OCI-LY7 (cell line): ENCODE measurements at regions not wholly inside any gene's neighbourhood (a gene's known extent, or its start where the extent isn't known, plus 50 kb on each side); places are given as distances from the start of the nearest gene placed in this dataset.

Source experiments
- BruUV-seq: library from RNA; stranded (reverse); fragments of 400-500 nt; replicated peaks from 2 replicates; lab custom pipeline; 2021; lab: Mats Ljungman, UMichigan
- CTCF ChIA-PET: fragments of 300-600 bp; sonication (Branson Sonifier 250); formaldehyde crosslinking; loops from one replicate; lab custom pipeline; 2022; ENCODE audit warnings: antibody characterized with exemption; ENCODE audit not compliant: unreplicated experiment; lab: Charles Lee
- POLR2A ChIA-PET: fragments of 300-600 bp; sonication (Branson Sonifier 250); formaldehyde crosslinking; loops from one replicate; lab custom pipeline; 2022; ENCODE audit warnings: antibody characterized with exemption; lab: Charles Lee
- DNase-seq: peaks from one replicate; pipeline ENCODE4 v3.0.0-alpha.2; 2015; ENCODE audit warnings: low spot score
- H2AFZ ChIP-seq: fragments of 200-600 bp; sonication (generic), shearing (Covaris generic); 2 replicates; pipeline ENCODE4 v1.6.1; 2014; ENCODE audit warnings: mild to moderate bottlenecking, antibody characterized with exemption, low read length, moderate library complexity
- H3K27ac ChIP-seq: fragments of 200-600 bp; sonication (generic); 2 replicates; pipeline ENCODE4 v1.5.1; 2014; ENCODE audit warnings: mixed run types, low read depth, mild to moderate bottlenecking, moderate library complexity, low read length, inconsistent platforms; ENCODE audit not compliant: poor library complexity, severe bottlenecking
- H3K36me3 ChIP-seq: fragments of 200-600 bp; sonication (generic); 2 replicates; pipeline ENCODE4 v1.6.1; 2014; ENCODE audit warnings: mild to moderate bottlenecking, antibody characterized with exemption, low read length, moderate library complexity, mixed read lengths; ENCODE audit not compliant: insufficient read depth
- H3K4me1 ChIP-seq: fragments of 200-600 bp; sonication (generic); 2 replicates; pipeline ENCODE4 v1.5.1; 2014; ENCODE audit warnings: mild to moderate bottlenecking, low read length; ENCODE audit not compliant: insufficient read depth, poor library complexity, severe bottlenecking
- H3K4me2 ChIP-seq: fragments of 200-600 bp; sonication (generic); 2 replicates; pipeline ENCODE4 v1.6.1; 2014; ENCODE audit warnings: mild to moderate bottlenecking, low read length
- H3K4me3 ChIP-seq: fragments of 200-600 bp; sonication (generic); 2 replicates; pipeline ENCODE4 v1.5.1; 2014; ENCODE audit warnings: mild to moderate bottlenecking, low read depth, low read length; ENCODE audit not compliant: poor library complexity, severe bottlenecking
- H3K79me2 ChIP-seq: fragments of 200-600 bp; sonication (generic); 2 replicates; pipeline ENCODE4 v1.6.1; 2016; ENCODE audit warnings: low read depth, mild to moderate bottlenecking, low read length, moderate library complexity, mixed read lengths; ENCODE audit not compliant: insufficient read depth
- H3K9me2 ChIP-seq: fragments of 200-600 bp; sonication (generic); 2 replicates; pipeline ENCODE4 v1.6.1; 2016; ENCODE audit warnings: mild to moderate bottlenecking, low read length, mixed read lengths; ENCODE audit not compliant: insufficient read depth
- H3K9me3 ChIP-seq: fragments of 200-600 bp; sonication (generic); 2 replicates; pipeline ENCODE4 v1.6.1; 2014; ENCODE audit warnings: mild to moderate bottlenecking, mixed run types, low read length, mixed read lengths
- H4K20me1 ChIP-seq: fragments of 200-600 bp; sonication (generic); 2 replicates; pipeline ENCODE4 v1.6.1; 2014; ENCODE audit warnings: mild to moderate bottlenecking, antibody characterized with exemption, low read length, moderate library complexity, mixed read lengths; ENCODE audit not compliant: insufficient read depth
- EZH2phosphoT487 ChIP-seq: fragments of 200-600 bp; sonication (generic); IDR thresholded peaks from 2 replicates; pipeline ENCODE4 v1.6.1; 2018; ENCODE audit warnings: low read depth, borderline replicate concordance, mild to moderate bottlenecking, mixed run types, antibody characterized with exemption, low read length, moderate library complexity, mixed read lengths
- intact Hi-C: fragments of 100-400 bp; cut with micrococcal nuclease; formaldehyde crosslinking; loops from one replicate; pipeline ENCODE4 v1.10.0; 2022; ENCODE audit not compliant: unreplicated experiment
- TF ChIP-seq, protein P1 (sequence below): fragments of 200-600 bp; sonication (generic); conservative IDR thresholded peaks from 2 replicates; pipeline ENCODE4 v1.5.1; 2014; ENCODE audit warnings: mild to moderate bottlenecking, antibody characterized with exemption, low read length, moderate library complexity, mixed read lengths

DNA sequence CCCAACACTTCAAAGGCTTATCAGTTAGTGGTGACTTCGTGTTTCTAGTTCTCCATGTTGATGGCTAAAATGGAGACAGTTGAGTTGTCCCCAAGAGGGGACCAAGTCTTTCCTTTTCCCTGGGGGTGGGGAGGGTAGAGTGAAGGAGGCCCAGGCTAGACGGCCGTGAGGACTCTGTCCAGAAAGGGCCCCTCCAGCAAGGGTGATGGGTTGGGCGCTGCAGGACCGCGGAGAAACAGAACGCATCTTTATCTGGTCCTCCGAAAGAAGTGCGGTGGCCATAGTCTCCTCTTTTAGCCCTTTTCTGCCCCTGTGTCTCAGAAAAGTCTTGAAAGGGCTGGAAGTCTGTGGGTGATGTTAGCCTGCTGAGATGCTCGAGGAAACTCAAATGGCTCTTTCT, 153.2 kb downstream of the GLI2 start:
- no peaks in the 10 kb centered on the region for H4K20me1 ChIP-seq
- ChIA-PET CTCF (no interaction called here), POLR2A (no interaction called here)
- no peaks in the 10 kb centered on the region for H3K9me3 ChIP-seq
- H3K4me1 ChIP-seq: no peaks in the 10 kb centered on the region
- no peak for DNase-seq
- TF ChIP-seq, protein P1, sequence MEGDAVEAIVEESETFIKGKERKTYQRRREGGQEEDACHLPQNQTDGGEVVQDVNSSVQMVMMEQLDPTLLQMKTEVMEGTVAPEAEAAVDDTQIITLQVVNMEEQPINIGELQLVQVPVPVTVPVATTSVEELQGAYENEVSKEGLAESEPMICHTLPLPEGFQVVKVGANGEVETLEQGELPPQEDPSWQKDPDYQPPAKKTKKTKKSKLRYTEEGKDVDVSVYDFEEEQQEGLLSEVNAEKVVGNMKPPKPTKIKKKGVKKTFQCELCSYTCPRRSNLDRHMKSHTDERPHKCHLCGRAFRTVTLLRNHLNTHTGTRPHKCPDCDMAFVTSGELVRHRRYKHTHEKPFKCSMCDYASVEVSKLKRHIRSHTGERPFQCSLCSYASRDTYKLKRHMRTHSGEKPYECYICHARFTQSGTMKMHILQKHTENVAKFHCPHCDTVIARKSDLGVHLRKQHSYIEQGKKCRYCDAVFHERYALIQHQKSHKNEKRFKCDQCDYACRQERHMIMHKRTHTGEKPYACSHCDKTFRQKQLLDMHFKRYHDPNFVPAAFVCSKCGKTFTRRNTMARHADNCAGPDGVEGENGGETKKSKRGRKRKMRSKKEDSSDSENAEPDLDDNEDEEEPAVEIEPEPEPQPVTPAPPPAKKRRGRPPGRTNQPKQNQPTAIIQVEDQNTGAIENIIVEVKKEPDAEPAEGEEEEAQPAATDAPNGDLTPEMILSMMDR: no peak
- TF ChIP-seq EZH2phosphoT487: no peak
- H3K9me2 ChIP-seq: no peaks in the 10 kb centered on the region
- no peak overlapping the region for H2AFZ ChIP-seq
- no peaks in the 10 kb centered on the region for H3K79me2 ChIP-seq
- no peak overlapping the region for H3K4me2 ChIP-seq
- BruUV-seq: no TSS peak
- no peak overlapping the region for H3K27ac ChIP-seq
- H3K36me3 ChIP-seq: no peaks in the 10 kb centered on the region
- intact Hi-C loops: no loop called here
- no peak overlapping the region for H3K4me3 ChIP-seq

- BruUV-seq: no TSS peak
- Histone ChIP-seq H3K9me3 (no peaks in the 10 kb centered on the region), H3K4me2 (no peak overlapping the region), H3K79me2 (no peaks in the 10 kb centered on the region), H4K20me1 (no peaks in the 10 kb centered on the region), H3K9me2 (no peaks in the 10 kb centered on the region), H3K4me3 (no peak overlapping the region), H3K36me3 (no peaks in the 10 kb centered on the region), H3K27ac (no peak overlapping the region), H2AFZ (no peak overlapping the region), H3K4me1 (no peaks in the 10 kb centered on the region)
- CTCF ChIA-PET: no interaction called here
- TF ChIP-seq EZH2phosphoT487: no peak
- TF ChIP-seq, protein P1: no peak
- no peak for DNase-seq
- intact Hi-C loops: no loop called here
- POLR2A ChIA-PET: no interaction called here
Measured at GRCh38 chr2:120889936-120890335, 154.3 kb downstream of the GLI2 start.

DNA sequence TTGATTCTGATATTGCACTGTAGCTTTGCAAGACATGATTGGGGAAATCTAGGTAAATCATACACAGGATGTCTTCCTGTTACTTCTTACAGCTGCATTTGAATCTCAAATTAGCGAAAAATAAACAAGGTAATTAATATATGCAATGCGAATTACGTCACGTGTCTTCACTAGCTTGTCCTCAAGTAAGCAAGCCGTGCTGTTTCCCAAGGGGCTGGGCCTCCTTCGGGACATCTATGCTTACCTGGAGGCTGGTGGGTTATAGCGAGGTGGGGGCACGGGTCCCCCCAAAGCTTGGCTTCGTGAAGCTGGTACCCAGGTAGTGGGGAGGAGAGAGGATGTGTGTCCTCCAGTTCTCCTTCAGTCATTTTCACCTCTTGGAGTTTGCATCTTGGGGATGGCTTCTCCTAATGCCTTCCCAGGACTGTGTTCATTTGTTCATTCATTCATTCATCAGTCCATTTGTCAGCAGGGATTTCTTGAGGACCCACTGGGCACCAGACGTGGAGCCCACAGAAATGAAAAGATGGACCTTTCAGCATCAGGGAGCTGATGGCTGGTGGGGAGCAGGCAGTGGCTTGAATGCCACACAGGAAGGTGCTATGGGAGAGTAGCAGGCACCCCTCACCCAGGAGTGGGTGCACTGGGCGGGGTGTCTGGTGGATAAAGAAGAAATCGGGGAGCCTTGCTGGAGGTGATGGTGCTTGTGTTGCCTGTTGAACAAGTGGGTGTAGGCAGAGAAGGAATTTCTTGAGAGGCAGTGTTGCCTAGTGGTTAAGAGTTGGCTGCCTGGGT, 155.1 kb downstream of the GLI2 start:
- no peak overlapping the region for H3K4me2 ChIP-seq
- no peaks in the 10 kb centered on the region for H3K36me3 ChIP-seq
- H2AFZ ChIP-seq: no peak overlapping the region
- TF ChIP-seq, protein P1: no peak
- no peak for TF ChIP-seq EZH2phosphoT487
- H3K9me3 ChIP-seq: no peaks in the 10 kb centered on the region
- H3K9me2 ChIP-seq: no peaks in the 10 kb centered on the region
- H3K27ac ChIP-seq: no peak overlapping the region
- intact Hi-C loops: no loop called here
- POLR2A ChIA-PET: no interaction called here
- DNase-seq: no peak
- H3K79me2 ChIP-seq: no peaks in the 10 kb centered on the region
- H4K20me1 ChIP-seq: no peaks in the 10 kb centered on the region
- BruUV-seq: no TSS peak
- H3K4me3 ChIP-seq: no peak overlapping the region
- no peaks in the 10 kb centered on the region for H3K4me1 ChIP-seq
- CTCF ChIA-PET: no interaction called here
